ENCODE measurements at regions not wholly inside any gene's neighbourhood (a gene's known extent, or its start where the extent isn't known, plus 50 kb on each side); places are given as distances from the start of the nearest gene placed in this dataset.
A peak's percentile ranks its signal among the peaks of the same experiment; 100 is the strongest.

GRCh38 chr13:73879346-73880015, 254.7 kb downstream of the KLF12 start:
- DNase-seq: no peak

DNA sequence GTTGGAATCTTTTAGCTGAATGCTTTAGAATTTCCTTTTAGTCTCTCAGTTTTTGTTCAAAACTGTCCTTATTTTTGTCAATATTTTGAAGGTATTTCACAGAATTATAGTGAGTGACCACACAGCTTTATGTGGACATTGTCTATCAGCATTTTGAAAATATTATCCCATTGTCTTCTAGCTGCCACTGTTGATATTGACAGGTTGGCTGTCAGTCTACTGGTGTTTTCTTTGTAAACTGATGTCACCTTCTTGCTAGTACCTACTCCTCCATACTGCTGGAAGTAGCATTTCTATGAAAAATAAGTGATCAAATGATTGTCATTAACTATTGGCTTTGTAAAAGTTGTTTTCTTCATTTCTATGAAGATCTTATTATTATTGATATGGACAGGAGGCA, 256.8 kb downstream of the KLF12 start:
- no peak for DNase-seq

DNA sequence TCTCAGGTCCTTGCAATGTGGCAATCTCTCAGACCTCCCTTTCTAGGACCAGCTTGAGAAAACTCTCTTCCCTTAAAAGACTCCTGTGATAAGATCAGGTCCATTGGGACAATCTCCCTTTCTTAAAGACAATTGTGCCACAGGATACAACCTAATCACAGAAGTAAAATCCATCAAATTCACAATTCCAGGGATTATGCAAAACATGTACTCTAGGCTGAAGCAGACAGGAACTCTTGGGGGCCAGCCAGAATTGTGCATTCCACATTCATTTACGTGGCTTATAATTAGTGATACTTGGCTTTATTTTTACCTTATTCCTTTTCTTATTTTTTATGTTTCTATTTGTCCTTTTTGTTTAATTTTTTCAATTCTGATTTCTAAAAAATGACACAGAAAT, 257.9 kb downstream of the KLF12 start:
- DNase-seq: no peak

GRCh38 chr13:73873940-73874830, 260.0 kb downstream of the KLF12 start:
- no peak for DNase-seq

DNA sequence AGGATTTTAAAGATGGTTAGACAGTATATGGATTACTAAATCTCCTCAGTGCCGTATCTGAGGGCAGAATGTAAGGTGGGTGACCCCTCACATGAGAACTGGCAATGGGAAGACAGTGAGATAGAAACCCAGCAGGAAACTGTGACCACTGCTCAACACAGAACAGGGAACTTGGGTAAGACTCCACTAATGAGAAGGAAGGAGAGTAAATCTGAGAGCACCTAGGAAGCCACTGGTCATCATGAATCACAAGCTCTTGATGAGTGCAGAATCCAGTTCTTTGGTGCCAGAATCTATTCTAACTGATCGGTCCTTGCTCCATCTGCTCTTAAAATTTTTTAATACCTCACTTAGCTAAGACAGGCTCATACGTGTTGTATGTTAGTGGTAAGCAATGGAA, 261.8 kb downstream of the KLF12 start:
- no peak for DNase-seq

- no peak for DNase-seq
Measured at GRCh38 chr13:73870970-73871935, 263.0 kb downstream of the KLF12 start.

DNA sequence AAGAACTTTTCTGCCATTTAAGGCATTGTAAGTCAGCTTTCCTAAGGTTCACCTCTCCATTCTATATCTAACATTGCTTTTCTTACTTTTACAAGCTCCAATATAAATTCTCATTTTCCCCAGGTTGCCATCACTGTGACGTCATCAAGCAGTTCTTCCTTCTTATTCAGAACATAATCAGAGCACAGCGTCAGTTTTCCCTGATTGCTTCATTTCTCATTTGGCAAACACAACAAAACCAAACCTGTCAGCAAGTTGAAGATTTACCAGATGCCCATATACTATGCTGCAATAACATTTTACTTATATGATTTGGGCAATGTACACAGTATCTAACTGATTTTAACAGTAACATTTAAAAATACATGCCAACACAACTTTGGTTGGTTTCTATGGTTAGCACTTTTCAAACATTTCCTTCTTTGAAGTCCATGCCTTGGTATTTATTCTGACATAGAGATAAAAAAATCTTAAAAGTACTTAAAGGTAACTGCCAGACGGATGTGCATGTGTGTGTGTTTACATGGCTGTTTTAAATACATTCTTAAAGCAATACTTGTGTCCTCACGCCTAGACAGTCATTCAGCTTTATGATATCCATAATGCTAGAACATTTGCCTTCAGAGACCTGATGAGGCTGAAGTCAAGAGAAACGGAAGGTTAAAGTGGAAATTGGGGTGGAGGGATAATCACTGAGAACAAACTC, 264.0 kb downstream of the KLF12 start:
- no peak for DNase-seq

- DNase-seq: no peak
Measured at GRCh38 chr13:73865027-73865426, 269.2 kb downstream of the KLF12 start.

GRCh38 chr13:73861136-73861535, 273.1 kb downstream of the KLF12 start:
- DNase-seq: no peak

GRCh38 chr13:73860501-73860900, 273.7 kb downstream of the KLF12 start:
- DNase-seq: no peak

- DNase-seq: no peak
Measured at GRCh38 chr13:73859841-73860240, 274.4 kb downstream of the KLF12 start.

GRCh38 chr13:73857106-73857505, 277.1 kb downstream of the KLF12 start:
- DNase-seq: no peak

GRCh38 chr13:73851104-73851503, 283.1 kb downstream of the KLF12 start:
- DNase-seq: no peak

DNA sequence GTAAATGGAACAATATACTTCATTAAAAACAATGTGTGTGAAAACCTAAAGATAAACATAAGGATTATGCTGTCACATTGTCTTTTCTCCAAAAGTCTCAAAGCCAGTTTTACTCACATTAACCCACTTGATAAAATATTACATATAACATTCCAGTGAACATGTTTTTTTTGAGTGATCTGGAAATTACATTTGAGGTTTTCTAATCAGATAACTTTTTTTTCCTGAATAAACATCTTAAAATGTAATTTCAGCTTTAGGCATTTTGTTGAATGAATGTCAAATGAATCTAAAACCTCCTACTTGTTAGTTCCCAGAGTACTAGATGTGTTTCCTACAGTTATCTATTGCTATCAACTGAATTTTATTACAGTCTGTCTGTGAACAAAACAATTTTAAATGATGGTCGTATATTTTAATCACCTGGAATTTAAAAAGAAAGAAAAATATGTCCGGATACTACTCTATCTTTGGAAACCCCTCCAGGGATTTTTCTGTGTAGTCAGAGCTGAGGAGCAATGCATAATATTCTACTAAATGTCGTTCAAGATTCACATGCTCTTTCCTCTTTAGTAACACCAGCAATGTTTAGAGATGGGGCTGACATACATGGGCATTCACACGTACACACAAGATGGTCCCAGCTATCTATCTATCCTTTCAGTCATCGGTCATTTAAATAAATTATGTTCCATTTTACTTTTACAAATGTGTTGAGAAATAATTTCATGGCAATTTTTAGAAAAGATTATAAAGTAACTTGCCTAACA, 283.9 kb downstream of the KLF12 start:
- DNase-seq: no peak

GRCh38 chr13:73849292-73849691, 284.9 kb downstream of the KLF12 start:
- DNase-seq: no peak

- no peak for DNase-seq
Measured at GRCh38 chr13:73844986-73845385, 289.2 kb downstream of the KLF12 start.

DNA sequence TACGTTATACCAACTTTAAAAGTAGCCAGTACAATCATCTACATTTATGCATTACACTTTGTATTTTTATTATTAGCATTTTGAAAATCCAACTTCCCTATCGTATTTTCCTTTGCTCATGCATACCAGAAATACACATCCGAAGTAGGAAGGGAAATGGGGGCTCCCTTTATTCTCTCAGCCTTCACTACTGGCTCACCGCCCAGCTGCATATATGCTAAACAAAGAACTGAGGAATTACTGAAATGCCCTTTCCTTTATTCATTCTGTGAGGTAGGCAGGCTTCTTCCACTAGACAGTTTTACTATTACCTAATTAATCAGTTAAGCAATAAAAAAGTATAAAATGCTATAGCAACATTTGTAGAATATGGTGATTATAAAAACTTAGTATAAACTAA, 291.6 kb downstream of the KLF12 start:
- no peak for DNase-seq

DNA sequence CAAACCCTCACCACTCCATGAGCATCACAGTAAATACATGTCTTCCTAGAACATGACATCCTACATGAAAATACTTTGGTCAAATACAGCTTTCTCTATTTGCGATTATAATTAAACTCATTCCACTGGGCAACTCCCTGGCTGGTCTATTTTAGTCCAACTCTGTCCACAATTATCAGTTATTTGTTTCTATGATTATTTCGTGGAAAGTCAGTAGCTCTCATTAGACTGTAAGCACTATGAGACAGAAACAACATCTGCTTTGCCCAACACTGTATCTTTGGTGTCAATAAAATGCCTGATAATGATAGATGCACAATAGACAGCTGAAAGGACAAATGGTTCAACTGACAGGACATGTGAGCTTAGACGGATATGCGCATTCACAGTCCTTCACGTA, 292.0 kb downstream of the KLF12 start:
- no peak for DNase-seq

- no peak for DNase-seq
Measured at GRCh38 chr13:73837147-73837546, 297.1 kb downstream of the KLF12 start.

- DNase-seq: peak; percentile 9 to 37
Measured at GRCh38 chr13:73835138-73835721, 299.0 kb downstream of the KLF12 start.

DNA sequence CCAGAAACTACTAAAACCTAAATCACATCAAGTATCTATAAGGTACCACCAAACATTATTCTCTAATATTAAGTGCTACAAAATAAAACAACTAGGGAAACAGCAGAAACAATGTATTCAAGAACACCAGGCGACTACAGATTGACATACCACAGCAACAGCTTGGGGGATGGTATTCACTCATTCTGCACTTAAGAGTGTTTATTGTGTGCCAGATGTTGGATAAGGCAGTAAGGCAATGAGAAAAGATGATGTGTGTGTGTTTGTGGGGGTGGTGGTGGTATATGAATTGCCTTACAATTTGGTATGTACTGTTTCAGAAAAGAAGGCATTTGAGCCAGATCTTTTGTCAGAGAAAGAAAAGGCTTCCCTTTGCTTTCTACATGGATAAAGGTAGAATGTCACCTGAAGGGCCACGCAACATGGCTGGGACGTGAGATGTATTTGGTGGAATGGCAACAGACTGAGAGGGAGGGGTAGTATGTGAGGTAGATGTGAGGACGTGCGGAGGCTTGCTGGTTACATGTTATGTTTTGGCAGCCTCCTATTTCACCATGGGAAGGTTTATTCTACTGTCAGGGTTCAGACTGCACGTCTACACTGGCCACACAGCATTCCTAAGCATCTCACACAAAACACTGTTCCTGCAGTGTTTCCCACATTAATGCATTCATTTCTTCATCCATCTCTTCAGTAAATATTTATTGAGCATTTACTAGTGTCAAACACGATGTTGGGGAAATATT, 300.7 kb downstream of the KLF12 start:
- no peak for DNase-seq

Data from SHP77 (cell line).